ENCODE measurements at regions not wholly inside any gene's neighbourhood (a gene's known extent, or its start where the extent isn't known, plus 50 kb on each side); places are given as distances from the start of the nearest gene placed in this dataset.

DNA sequence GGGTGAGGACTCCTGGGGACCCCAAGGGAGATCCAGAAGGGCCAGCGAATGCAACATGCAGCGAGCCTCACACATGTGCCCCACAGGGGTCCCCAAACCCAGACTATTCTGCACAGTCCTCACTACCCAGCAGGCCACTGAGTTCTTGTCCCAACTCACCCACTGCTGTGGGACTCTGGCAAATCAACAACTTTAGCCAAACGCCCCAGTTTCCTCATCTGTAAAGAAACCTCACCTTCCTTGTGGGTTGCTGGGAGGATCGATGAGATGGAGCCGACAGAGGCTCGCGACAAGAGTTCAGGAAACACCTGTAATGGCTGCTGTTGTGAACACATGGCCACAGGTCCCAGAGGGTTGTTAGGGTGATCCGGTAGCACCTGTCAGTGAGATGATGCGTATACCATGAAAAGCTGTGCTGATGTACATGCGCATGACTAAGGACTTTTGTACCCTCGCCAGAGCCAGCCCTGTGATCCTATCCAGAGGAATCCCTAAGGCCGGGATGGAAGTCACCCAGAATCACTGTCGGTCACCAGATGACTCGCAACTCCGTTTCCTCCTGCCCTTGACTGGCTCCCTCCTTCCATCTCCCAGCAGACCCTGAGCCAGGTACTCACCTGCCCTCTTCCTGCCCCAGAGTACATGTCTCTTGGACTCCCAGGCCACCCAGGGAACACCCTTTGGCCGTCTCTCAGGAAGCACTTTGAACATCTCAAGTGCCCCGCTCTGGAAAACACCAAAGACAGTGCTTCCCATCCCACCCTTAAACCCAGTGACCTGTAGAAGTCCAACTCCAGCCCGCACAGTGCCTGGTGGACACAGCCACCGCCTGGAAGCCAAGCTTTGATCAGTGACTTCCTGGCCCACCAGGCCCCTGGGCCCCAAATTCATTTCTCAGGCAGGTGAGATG is 103.3 kb upstream of the ID2 start:
- intact Hi-C loops (cut with DNase I): no loop called here
- no peak for DNase-seq (ENCODE audit: low spot score)

DNA sequence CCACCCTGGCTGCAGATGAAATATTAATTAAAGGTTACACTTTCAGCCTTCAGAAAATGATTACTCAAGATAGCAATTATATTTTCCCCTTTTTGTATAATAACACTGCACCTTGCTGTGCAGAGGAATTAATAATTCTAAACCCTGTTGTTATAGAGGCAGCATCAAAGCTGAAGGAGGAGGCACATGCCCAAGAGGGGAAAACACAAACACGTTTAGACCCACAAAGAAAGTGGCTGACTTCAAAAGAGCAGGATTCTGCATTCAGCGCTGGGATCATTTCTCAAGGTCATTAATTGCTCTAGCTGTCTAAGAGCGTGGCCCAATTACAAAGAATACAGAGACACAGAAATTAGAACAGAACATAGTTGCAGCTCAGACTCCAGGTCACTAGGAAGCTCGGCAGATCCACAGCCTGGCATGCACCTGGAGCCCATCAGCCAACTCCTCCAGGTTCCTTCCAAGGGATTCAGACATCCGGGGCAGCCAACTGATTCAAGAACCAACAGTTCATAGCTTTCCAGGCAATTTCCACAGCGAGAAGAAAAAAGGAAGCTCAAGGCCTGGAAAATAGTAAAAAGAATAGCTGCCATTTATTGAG is 102.3 kb upstream of the ID2 start:
- intact Hi-C loops (cut with DNase I): no loop called here
- no peak for DNase-seq (ENCODE audit: low spot score)

DNA sequence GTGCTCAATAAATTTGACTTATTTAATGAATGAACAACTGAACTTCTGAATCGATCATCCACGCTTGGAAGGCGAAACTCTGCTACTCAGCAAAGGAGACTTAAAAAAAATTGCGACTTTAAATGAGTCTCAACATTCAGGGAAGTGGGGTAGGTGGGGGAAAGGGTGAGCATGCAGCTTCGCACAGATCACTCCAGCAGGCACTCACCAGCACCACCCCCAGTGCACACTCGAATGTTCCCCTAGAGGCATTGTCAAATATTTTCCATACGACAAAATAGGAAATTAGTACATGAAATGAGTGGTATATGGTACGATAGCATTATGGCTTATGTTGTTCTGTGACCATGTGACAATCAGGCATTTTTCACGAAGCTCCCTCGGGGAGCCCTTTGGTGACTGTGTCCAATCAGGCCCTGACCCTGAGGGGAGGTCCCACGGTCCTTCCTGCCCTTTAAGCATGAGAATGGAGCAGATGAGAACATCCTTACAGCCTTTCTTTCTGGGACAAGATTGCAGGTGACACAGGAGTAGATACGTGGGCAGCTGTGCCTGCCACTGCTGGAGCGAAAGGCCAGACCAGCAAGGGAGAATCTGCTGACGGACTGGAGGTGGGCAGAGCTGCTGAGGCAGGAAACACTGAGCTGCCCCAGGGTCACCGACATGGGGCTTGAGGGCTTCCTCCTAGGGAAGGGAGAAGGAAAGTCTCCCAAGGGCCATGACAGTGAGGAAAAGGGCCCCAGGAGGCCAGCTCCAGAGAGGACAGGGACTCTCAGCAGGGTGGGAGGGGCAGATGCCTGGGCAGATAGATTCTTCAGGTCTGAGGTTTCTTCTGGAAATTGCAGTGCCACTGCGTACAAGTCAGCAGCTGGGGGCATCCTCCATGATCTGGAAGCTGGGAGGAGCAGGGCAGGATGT is 101.3 kb upstream of the ID2 start:
- intact Hi-C loops (cut with DNase I): no loop called here
- no peak for DNase-seq (ENCODE audit: low spot score)

DNA sequence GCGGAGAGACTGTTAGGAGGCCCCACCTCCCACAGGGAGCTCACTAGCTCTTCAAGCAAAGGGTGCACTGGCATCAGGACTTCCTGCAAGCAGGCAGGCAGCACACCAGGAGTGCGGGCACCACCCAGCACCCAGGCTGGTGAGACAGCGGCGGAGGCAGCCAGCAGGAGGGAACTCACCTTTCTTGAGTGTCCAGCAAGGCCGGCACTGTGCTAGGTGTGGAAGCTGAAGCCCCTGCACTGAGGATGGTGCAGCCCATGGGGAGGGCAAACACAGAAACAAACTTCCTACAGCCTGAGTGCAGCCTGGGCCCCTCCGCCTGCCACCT is 100.7 kb upstream of the ID2 start:
- DNase-seq (ENCODE audit: low spot score): no peak
- intact Hi-C loops (cut with DNase I): no loop called here

DNA sequence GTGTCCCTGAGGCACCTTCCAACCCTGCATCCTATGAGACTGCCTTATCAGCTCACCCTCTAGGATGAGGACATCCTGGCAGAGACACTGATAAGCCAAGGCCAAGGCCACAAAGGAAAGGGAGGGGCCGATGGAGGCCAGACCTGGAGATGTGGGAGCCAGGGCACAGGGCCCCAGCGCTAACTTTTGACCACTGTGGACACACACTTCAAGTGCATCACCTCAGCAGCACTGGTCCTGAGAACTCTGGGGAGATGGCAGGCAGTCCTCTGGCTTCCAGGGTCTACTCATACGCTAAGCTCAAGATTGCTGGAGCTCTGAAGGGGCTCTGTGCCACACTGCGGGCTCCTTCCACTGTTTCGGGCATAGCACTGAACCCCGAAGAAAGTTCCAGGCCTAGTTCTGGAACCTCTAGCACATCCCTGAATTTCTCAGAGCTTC is 100.2 kb upstream of the ID2 start:
- DNase-seq (ENCODE audit: low spot score): no peak
- intact Hi-C loops (cut with DNase I): no loop called here

DNA sequence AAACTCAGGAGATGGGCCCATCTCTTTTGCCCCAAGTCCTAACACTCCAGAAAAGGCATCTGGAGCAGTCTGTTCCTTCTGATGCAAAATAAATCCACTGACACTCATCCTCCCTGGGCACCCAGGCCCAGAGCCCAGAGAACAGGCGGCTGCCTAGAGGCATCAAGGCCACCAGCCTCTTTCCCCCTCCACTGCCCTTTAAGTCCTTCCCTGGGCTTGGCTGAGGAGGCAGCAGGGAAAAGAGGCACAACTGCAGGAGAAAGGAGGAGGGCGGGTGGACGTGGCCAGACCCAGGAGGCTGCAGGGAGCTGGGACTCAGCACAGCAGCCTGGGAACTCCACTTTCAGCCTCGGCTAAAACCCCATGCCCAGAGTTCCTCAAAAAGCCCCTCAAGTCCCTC is 99.7 kb upstream of the ID2 start:
- intact Hi-C loops (cut with DNase I): no loop called here
- no peak for DNase-seq (ENCODE audit: low spot score)

DNA sequence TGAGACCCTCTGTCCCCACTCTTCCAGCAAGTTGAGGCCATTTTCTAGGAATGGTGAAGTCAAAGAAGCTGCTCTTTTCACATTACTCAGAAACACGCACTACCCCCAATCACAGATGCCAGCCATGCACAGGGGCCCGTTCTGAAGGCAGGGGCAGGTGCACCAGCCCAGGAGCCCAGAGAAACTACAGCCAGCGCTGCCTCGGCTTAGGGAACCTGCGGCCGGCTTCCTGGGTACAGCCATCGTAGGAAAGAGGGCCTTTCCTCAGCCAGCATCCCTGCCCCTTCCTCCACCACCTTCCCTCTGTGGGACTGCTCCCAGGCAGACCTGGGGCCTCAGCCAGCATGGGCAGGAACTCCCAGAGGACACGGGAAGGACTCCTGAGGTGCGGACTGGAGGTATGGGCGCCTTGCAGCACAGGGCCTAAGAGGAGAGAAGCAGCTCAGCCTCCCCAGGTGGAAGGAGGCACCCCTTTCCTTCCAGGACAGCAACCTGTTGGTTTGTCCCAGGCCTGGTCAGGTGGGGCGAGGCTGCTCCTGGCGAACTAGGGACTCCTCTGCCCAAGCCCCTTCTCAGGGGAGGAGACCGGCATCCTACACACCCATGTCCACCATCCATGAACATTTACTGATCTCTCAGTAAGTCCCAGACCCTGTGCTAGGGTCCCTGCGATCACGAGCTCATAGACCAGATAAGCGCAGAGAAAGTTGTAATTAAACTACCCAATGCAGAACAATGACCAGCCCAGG is 99.0 kb upstream of the ID2 start:
- DNase-seq (ENCODE audit: low spot score): no peak
- intact Hi-C loops (cut with DNase I): no loop called here

DNA sequence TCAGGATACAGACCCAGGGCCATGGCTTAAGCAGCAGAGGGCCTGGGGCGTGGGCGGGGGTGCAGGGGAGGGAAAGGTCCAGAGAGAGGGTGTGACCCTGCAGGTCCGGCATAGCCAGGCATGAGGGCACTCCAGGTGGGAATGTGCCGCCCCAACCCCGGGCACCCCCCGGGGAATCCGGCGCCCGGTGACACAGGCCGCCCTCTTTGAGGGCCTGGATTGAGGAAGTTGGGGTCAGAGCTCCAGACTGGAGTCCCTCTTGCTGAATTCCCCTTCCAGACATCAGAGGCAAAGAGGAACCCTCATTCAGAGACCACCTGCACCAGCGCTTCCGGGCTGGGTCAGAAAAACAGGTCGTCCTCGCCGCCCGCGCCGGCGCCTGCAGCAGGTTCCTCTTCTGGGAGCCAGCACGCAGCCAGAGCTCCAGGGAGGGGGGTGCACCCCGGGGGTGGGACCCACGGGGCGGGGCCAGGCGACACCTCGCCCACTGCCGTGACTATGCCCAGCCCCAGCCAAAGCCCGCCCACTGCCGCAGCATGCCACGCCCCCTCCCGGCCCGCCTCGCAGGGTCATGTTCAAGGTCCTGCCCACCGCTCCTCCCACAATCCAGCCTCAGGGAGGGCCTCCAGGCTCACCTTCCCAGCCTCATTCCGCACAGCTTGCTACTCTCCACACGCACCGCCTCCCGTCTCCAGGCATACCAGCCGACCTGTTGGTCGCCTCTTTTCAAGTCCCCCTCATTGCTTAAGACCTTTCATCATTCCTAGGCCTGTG is 98.3 kb upstream of the ID2 start:
- intact Hi-C loops (cut with DNase I): no loop called here
- DNase-seq (ENCODE audit: low spot score): peak; percentile 98

DNA sequence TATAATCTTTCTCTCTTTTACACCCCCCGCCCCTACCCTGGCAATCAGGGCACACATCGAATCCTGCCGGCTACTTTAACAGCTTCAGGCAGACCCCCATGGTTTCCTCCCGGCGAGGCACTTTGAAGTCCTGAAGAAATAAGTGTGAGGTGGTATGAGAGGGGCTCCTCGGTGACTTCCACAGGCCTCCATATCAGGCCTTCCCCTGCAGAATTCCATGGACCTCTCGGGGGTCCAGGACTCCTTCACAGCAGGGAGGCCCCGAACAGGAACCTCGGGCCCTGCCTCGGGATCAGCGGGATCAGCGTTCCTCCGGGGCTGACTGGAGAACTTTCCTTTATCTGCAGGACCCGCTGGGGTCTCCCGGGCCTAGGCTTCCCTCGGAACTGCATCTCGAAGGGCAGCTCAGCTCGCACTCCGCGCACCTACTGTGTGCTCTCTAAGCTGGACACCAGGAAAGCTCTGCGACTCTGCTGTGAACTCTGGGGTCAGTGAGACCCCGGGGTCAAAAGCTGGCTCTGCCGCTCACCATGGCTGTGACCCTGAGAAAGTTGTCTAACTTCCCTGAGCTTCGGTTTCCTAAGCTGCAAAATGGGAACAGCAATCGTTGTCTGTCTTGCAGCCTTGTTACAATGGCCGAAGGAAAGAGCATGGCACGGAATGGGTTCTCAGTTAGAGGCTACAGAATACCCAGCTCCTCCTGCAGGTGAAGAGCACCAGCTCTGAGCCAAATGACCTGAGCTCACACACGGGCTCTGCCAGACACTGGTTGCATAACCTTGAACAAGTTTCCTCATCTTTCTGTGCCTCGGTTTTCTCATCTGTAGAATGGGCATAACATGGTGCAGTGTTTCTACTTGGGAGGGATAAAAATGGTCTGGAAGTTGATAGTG is 97.4 kb upstream of the ID2 start:
- DNase-seq (ENCODE audit: low spot score): no peak
- intact Hi-C loops (cut with DNase I): no loop called here

DNA sequence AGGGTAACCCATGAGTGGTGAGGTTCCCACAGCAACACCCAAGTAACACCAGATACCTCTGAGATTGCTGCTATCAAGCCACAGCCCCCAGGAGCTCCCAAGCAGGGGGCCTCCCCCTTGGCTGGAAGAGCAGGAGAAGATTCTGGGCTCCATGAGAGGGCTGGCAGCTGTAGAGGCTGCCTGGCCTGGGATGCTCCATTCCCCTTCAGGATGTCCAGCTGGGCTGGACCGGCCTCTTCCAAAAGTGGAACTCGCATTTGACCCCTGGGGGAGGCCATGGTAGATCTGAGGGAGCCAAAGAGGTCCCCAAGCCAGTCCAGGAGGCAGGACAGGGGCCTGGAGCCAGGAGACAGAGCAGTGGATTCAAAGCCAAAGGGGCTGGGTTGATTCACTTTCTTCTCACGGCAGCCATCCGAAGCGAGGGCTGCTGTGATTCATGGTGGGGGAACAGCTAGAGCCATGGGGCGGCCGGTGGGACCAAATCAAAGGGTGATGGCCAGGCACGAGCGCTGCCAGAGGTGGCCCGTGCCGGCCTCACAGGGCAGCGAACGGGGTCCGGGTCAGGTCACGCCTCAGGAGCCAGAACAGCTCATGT is 95.3 kb upstream of the ID2 start:
- DNase-seq (ENCODE audit: low spot score): no peak
- intact Hi-C loops (cut with DNase I): no loop called here

DNA sequence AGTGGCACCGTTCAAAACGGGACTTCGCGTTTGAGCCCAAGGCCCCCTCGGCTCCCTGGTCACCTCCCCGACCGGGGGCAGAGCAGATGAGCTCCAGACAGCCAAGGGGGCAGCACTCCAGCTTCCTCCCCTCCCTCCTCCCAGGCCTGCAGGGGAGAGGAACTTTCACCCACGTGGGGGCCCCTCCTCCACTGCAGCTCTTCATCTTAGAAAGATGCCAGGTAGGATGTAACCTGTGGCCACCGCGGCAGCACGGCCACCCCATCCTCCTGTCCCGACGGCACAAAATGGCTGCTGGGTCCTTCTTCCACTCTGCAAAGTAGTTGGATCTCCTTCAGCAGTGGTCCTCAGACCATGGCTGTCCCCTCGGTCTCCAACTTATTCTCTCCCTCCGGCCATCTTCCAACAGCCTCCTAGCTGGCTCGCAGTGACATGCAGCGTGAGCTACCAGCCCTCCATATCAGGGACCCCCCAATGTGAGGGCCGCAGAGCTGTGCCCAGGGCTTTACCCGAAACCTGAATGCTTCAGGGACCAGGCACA is 94.5 kb upstream of the ID2 start:
- intact Hi-C loops (cut with DNase I): no loop called here

DNA sequence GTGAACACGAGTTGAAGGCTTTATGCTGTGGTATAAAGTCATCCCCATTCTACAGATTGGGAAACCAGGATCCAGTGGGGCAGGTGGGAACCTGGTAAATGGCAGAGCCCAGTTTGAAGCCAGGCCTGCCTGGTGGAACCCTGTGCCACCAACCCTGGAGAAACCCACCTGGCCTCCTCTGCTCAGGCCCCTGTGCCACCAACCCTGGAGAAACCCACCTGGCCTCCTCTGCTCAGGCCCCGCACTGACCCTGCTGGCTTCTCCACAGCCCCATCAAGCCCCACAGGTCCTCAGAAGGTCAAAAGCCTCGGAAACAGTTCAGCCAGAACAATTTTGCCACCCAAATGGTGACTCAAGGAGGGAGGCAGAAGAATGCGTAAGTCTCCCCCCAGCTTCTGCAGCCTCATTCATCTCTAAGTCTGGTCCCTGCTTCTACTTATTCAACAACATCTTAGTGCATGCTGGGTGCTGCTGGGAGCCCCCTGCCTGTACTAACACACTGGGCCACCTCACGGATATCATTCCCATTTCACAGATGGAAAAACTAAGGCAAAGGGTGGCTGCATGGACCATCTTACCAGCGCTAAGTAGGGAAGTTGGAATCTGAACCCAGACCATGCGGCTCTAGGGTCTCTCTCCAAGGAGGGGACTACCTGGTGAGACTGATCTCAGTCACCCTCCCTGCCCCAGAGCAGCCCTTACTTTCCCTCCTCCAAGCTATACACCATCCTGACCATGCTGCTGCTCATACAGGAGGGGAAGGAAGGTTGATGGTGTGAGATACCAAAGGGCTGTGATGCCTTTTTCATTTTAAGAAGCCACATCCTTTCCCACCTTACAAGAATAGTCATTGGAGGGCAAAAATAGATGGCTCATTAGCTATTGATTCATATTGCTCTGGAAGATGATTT is 93.7 kb upstream of the ID2 start:
- peak; percentile 53 for DNase-seq (ENCODE audit: low spot score)
- intact Hi-C loops (cut with DNase I): no loop called here

More for the DNA sequence above, 94.5 kb upstream of the ID2 start:
- peak; percentile 63 for DNase-seq (ENCODE audit: low spot score)

DNA sequence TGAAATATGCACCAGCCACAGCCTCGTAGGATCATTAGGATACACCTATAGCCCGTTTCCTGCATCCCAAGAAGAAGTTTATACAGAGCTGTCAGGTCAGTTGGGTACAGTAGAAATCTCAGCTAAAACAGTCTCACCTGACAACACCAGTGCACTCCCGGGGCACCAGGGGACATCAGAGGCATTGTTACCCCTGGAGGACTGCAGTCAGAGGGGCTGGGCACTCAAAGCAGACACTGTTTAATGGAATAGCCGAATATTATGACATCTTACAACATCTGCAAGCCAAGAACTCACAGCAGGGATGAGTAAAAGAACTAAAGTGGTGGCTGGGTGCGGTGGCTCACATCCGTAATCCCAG is 93.0 kb upstream of the ID2 start:
- peak; percentile 49 for DNase-seq (ENCODE audit: low spot score)
- intact Hi-C loops (cut with DNase I): no loop called here

DNA sequence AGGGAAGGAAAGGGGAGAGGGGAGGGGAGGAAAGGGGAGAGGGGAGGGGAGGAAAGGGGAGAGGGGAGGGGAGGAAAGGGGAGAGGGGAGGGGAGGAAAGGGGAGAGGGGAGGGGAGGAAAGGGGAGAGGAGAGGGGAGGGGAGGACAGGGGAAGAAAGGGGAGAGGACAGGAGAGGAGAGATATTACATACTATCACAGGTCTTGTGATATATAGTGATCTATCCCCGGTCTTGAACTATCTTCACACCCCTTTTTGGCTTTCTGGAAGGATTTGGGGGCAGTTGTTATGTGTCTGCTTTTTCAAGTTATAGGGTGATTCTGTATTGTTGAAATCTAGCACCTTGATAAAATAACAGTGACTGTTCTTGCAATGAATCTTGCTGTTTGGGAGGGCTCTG is 92.1 kb upstream of the ID2 start:
- no peak for DNase-seq (ENCODE audit: low spot score)
- intact Hi-C loops (cut with DNase I): loop anchor here (5.0 kb wide), 1 partner anchor 88 kb away; no protein-coding TSS in a partner anchor

DNA sequence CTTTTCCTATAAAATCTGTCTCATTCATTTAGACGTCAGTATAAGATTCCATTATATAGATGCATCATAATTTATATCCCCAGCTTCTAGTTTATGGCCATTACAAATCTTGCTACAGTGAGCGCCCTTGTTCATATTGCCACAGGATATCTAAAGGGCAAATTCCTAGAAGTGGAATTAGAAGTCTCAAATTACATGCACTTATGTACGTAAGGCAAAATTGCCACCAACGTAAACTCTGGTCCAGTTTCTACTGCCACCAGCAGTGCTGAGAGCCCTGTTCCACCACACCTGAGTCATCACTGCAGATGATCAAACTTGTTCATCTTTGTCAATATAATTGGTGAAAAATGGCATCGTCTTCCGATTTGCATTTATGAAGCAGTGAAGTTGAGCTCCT is 90.9 kb upstream of the ID2 start:
- intact Hi-C loops (cut with DNase I): loop anchor here (5.0 kb wide), 1 partner anchor 86 kb away; no protein-coding TSS in a partner anchor

DNA sequence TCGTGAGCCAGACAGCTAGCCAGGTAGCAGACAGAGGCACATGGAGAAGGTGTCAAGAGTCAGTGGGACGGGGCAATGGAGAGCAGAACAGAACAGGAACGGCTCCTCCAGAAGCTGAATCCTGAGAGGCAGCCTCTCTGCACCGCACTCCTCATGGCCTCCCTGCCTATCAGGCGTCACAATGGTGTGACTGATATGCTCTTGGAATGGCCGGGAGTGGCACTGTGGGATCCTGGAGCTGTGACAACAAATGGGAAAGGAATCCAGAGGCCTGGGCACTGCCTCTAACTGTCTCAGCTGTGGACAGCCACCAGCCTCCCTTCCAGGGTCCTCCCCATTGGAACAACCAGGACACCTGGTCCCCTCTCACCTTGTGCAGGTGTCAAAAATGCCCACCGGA is 89.1 kb upstream of the ID2 start:
- intact Hi-C loops (cut with DNase I): loop anchor here (5.0 kb wide), 1 partner anchor 85 kb away; no protein-coding TSS in a partner anchor
- DNase-seq (ENCODE audit: low spot score): peak; percentile 66

More for the DNA sequence above, 90.9 kb upstream of the ID2 start:
- no peak for DNase-seq (ENCODE audit: low spot score)

Data from cardiac septum (tissue), 1 donor.